Psoas muscle (tissue), 7 donors: ENCODE measurements at regions not wholly inside any gene's neighbourhood (a gene's known extent, or its start where the extent isn't known, plus 50 kb on each side); places are given as distances from the start of the nearest gene placed in this dataset.

Source experiments
- ATAC-seq, 4 donors: fragments of 200-7000 bp; cut with Tn5 transposase; one replicate each; pipeline ENCODE4 v1.9.1; 2020; ENCODE audit warnings: moderate library complexity in 3 of 4, mild to moderate bottlenecking in 2 of 4
- DNase-seq, 2 donors: peaks; one replicate each; pipeline ENCODE4 v3.0.0-alpha.2; 2020
- H3K27ac ChIP-seq: fragments of 200-600 bp; one replicate; pipeline ENCODE4 v1.8.0; 2022
- H3K27me3 ChIP-seq, 3 donors: fragments of 200-600 bp in 1 of 3; one replicate each; pipeline versions ENCODE4 v1.6.1 to v1.8.0; 2013 to 2022; ENCODE audit warnings: low read length in 2 of 3, mild to moderate bottlenecking in 2 of 3, moderate library complexity in 1 of 3; ENCODE audit not compliant: insufficient read depth in 3 of 3
- H3K36me3 ChIP-seq, 2 donors: fragments of 200-600 bp in 1 of 2; one replicate each; pipeline versions ENCODE4 v1.6.1 to v1.8.0; 2013 to 2022; ENCODE audit warnings: low read depth in 1 of 2, mild to moderate bottlenecking in 1 of 2, moderate library complexity in 1 of 2; ENCODE audit not compliant: insufficient read depth in 1 of 2
- H3K4me1 ChIP-seq: fragments of 200-600 bp; one replicate; pipeline ENCODE4 v1.8.0; 2022
- H3K4me3 ChIP-seq: fragments of 200-600 bp; one replicate; pipeline ENCODE4 v1.8.0; 2022; ENCODE audit warnings: mild to moderate bottlenecking
- H3K9me3 ChIP-seq: fragments of 200-600 bp; one replicate; pipeline ENCODE4 v1.8.0; 2022
- WGBS, 3 donors: extraction: QIAGEN DNeasy Blood & Tissue Kit; methylation state at CpG; one replicate each; pipeline versions ENCODE4 v1.1.6 to v1.1.7; 2013; 5-methylcytosine and 5-hydroxymethylcytosine counted together
- intact Hi-C, 2 donors: fragments of 100-400 bp; cut with DNase I; formaldehyde crosslinking; loops; one replicate each; pipeline versions ENCODE4 v1.11.0 to v1.14.2; 2022
- TF ChIP-seq, protein P1 (sequence below): fragments of 200-600 bp; IDR thresholded peaks from one replicate; pipeline ENCODE4 v1.8.0; 2022; ENCODE audit warnings: antibody characterized with exemption
- donor health status: healthy with polysubstance abuse.
- donor health status: DM: no; HTN: no; CAD: no; lungs with moderate emphysema.
- donor health status: Bipolar disorder and iron deficiency.
- donor health status: healthy.
- donor health status: DM: yes; HTN: yes; CAD: no.
- donor health status: DM: no; HTN: no; CAD: no.
- donor health status: DM: yes; HTN: yes; CAD: no.

- Histone ChIP-seq H3K4me1 (no peaks in the 10 kb centered on the region), H3K9me3 (no peaks in the 10 kb centered on the region), H3K27ac (no peak overlapping the region), H3K36me3 (no peaks in the 10 kb centered on the region), H3K27me3 (peaks cover 0 to 11% (median 0%) of the 10 kb centered on the region in 3 donors), H3K4me3 (no peak overlapping the region)
- no peak for ATAC-seq
- no peak for DNase-seq
- WGBS, 3 donors: 71 to 78% (median 73%) methylated on average over 2 of the region's 2 CpGs
- TF ChIP-seq, protein P1, sequence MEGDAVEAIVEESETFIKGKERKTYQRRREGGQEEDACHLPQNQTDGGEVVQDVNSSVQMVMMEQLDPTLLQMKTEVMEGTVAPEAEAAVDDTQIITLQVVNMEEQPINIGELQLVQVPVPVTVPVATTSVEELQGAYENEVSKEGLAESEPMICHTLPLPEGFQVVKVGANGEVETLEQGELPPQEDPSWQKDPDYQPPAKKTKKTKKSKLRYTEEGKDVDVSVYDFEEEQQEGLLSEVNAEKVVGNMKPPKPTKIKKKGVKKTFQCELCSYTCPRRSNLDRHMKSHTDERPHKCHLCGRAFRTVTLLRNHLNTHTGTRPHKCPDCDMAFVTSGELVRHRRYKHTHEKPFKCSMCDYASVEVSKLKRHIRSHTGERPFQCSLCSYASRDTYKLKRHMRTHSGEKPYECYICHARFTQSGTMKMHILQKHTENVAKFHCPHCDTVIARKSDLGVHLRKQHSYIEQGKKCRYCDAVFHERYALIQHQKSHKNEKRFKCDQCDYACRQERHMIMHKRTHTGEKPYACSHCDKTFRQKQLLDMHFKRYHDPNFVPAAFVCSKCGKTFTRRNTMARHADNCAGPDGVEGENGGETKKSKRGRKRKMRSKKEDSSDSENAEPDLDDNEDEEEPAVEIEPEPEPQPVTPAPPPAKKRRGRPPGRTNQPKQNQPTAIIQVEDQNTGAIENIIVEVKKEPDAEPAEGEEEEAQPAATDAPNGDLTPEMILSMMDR: no peak
- intact Hi-C loops: loop anchor here in 1 of 2 donors (10.0 kb wide), 1 partner anchor 269 kb away; no protein-coding TSS in a partner anchor
Measured at GRCh38 chr15:29934251-29934650, 112.0 kb upstream of the TJP1 start.

DNA sequence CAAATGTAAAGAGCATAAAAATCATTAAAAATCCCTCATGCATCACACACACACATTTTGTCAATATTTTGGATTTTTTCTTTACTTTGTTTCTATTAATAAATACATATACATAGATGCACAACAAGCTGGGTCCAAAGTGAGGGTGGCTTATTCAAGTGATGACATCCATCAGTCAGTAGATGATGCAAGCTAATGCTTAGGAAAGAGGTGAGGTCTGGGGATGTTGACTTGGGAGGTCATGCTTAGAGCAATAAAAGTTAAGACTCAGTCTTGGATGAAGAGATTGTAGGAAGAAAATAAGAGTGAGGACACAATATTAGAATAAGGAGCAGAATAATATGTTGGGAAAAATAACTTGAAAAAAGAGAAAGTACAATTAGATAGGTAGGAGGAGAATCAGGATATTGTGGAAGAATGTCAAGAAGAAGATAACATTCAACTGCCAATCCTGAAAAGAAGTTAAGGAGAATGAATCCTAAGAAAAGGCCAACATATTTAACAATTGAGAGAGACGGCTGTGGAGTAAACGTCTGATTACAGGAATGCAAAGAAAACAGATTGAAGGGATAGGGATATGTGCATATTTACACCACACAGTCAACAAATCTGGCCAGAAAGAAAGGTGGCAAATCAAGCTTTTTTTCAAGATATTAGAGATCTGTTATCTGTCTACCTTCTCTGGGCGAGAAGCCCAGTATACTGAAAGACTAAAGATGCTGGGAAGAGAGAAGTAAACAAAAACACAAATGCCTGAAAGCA is 111.0 kb upstream of the TJP1 start:
- H3K4me3 ChIP-seq: no peak overlapping the region
- ATAC-seq (no peak), DNase-seq (no peak)
- H3K36me3 ChIP-seq: no peaks in the 10 kb centered on the region
- TF ChIP-seq, protein P1: no peak
- H3K4me1 ChIP-seq: no peaks in the 10 kb centered on the region
- H3K27me3 ChIP-seq: peaks cover 0 to 11% (median 0%) of the 10 kb centered on the region in 3 donors
- intact Hi-C loops: loop anchor here in 1 of 2 donors (10.0 kb wide), 1 partner anchor 268 kb away; no protein-coding TSS in a partner anchor
- no peak overlapping the region for H3K27ac ChIP-seq
- no peaks in the 10 kb centered on the region for H3K9me3 ChIP-seq
- 46 to 69% (median 52%) methylated on average over 3 of the region's 3 CpGs for WGBS, 3 donors

GRCh38 chr15:29926083-29926388 is 103.8 kb upstream of the TJP1 start:
- ATAC-seq (no peak), DNase-seq (no peak)
- intact Hi-C loops: loop anchor here (5.0 to 10.0 kb wide), 2 partner anchors 101 to 179 kb away; partner anchors contain the start of gene TJP1 (in 1 of the 2)
- TF ChIP-seq, protein P1: no peak
- Histone ChIP-seq H3K36me3 (no peaks in the 10 kb centered on the region), H3K9me3 (no peaks in the 10 kb centered on the region), H3K27me3 (peaks cover 0 to 2% (median 0%) of the 10 kb centered on the region in 3 donors), H3K4me3 (no peak overlapping the region), H3K27ac (no peak overlapping the region), H3K4me1 (no peaks in the 10 kb centered on the region)
- 80 to 88% (median 84%) methylated on average over 2 of the region's 2 CpGs for WGBS, 3 donors

DNA sequence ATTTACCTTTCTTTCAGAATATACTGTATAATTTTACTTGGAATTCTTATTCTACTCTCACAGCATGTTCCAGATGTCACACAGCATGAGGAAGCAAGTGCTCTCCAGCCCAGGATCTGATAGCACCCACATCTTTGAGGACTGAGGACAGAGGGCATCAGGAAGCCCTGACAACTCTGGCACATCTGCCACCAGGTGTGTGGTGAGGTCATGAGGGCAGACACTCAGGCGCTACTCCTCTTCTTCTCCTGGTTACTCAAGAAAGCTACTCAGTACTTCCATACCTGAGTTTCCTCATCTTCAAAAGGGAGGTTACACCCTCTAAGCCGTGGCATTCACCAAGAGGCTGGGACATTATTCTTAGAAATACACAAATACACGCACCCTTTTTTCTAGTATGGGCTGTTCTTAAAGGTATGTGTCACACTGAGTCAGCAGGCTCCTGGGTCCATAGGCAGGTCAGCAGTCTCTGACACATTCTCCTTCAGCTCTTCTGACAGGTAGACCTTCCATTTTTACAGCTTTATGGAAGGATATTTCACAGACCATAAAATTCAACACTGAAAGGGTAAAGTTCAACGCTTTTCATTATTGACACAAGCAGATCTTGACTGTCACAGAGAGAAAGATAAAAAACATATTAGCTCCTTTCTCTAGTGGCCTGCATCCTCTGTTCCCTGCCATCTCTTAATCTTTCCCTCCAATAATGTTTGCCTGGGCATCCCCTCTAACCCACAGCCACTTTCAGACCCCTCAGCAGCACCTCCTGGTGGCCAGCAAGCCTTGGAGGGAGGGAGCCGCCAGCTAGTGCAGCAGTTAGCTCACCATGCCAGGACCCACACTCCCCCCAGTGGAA is 103.2 kb upstream of the TJP1 start:
- H3K36me3 ChIP-seq: no peaks in the 10 kb centered on the region
- ATAC-seq (peak in 3 of 4 donors; percentile 58 to 61 (median 58)), DNase-seq (peak; percentile 47 to 64)
- TF ChIP-seq, protein P1: peak; percentile 58
- no peak overlapping the region for H3K27ac ChIP-seq
- no peaks in the 10 kb centered on the region for H3K9me3 ChIP-seq
- intact Hi-C loops: loop anchor here (5.0 to 10.0 kb wide), 2 partner anchors 101 to 178 kb away; partner anchors contain the start of gene TJP1 (in 1 of the 2)
- no peaks in the 10 kb centered on the region for H3K4me1 ChIP-seq
- 53 to 67% (median 54%) methylated on average over 5 of the region's 5 CpGs for WGBS, 3 donors
- peaks cover 0 to 2% (median 0%) of the 10 kb centered on the region in 3 donors for H3K27me3 ChIP-seq
- no peak overlapping the region for H3K4me3 ChIP-seq
